CD4-positive, CD25-positive, alpha-beta regulatory T cell (primary cell): ENCODE measurements at regions not wholly inside any gene's neighbourhood (a gene's known extent, or its start where the extent isn't known, plus 50 kb on each side); places are given as distances from the start of the nearest gene placed in this dataset.

Experiments used
- ATAC-seq, 2 donors: fragments of 150-1000 bp; cut with Tn5 transposase; one replicate each; pipeline ENCODE4 v1.10.0; 2021; ENCODE audit warnings: low read depth in 2 of 2, moderate number of reproducible peaks in 2 of 2, moderate library complexity in 1 of 2
- DNase-seq, 3 donors: peaks; one replicate each; pipeline versions ENCODE4 v3.0.0 to v3.0.0-alpha.2; 2012 to 2022; ENCODE audit warnings: mixed read lengths in 1 of 3
- H3K27ac ChIP-seq: one replicate; pipeline ENCODE4 v1.7.0; 2013; ENCODE audit warnings: mild to moderate bottlenecking, low read length; ENCODE audit not compliant: insufficient read depth, poor library complexity, severe bottlenecking
- H3K27me3 ChIP-seq: one replicate; pipeline ENCODE4 v1.7.0; 2013; ENCODE audit warnings: low read length; ENCODE audit not compliant: control insufficient read depth, insufficient read depth
- H3K36me3 ChIP-seq: one replicate; pipeline ENCODE4 v1.7.0; 2013; ENCODE audit warnings: mild to moderate bottlenecking, low read length, moderate library complexity; ENCODE audit not compliant: control insufficient read depth, insufficient read depth
- H3K4me1 ChIP-seq: 2 replicates; pipeline ENCODE4 v1.7.0; 2013; ENCODE audit warnings: mild to moderate bottlenecking, low read length; ENCODE audit not compliant: insufficient read depth, control insufficient read depth, poor library complexity, severe bottlenecking
- H3K4me3 ChIP-seq: one replicate; pipeline ENCODE4 v1.7.0; 2013; ENCODE audit warnings: low read depth, mild to moderate bottlenecking, low read length, moderate library complexity
- H3K9me3 ChIP-seq, 2 experiments: 1 replicate in 1 of 2; 2 replicates in 1 of 2; pipeline ENCODE4 v1.7.0; 2013; ENCODE audit warnings: low read length in 2 of 2, mild to moderate bottlenecking in 1 of 2, moderate library complexity in 1 of 2; ENCODE audit not compliant: control insufficient read depth in 2 of 2
- H3K27ac Mint-ChIP-seq, 3 donors: one replicate each; pipeline ENCODE4 v1.8.0; 2020 to 2022; ENCODE audit warnings: mild to moderate bottlenecking in 3 of 3, mixed read lengths in 3 of 3, moderate library complexity in 2 of 3
- H3K27me3 Mint-ChIP-seq: one replicate; pipeline ENCODE4 v1.8.0; 2022; ENCODE audit warnings: mild to moderate bottlenecking, mixed read lengths
- H3K36me3 Mint-ChIP-seq: one replicate; pipeline ENCODE4 v1.8.0; 2020; ENCODE audit warnings: mixed read lengths
- H3K4me1 Mint-ChIP-seq, 4 donors: one replicate each; pipeline ENCODE4 v1.8.0; 2020 to 2022; ENCODE audit warnings: mixed read lengths in 4 of 4, mild to moderate bottlenecking in 1 of 4
- H3K4me3 Mint-ChIP-seq, 4 donors: one replicate each; pipeline ENCODE4 v1.8.0; 2020 to 2022; ENCODE audit warnings: mild to moderate bottlenecking in 4 of 4, mixed read lengths in 4 of 4, moderate library complexity in 3 of 4
- H3K9me3 Mint-ChIP-seq, 7 donors: one replicate each; pipeline ENCODE4 v1.8.0; 2020 to 2022; ENCODE audit warnings: mixed read lengths in 7 of 7, mild to moderate bottlenecking in 3 of 7, moderate library complexity in 2 of 7

GRCh38 chr4:13296986-13297385, 187.2 kb downstream of the RAB28 start:
- no peak for ATAC-seq
- no peak for DNase-seq
- Mint-ChIP-seq H3K36me3 (peaks cover 29% of the 10 kb centered on the region), H3K9me3 (peaks cover 2 to 39% (median 8%) of the 10 kb centered on the region in 7 donors), H3K4me1 (no peaks in the 10 kb centered on the region), H3K27me3 (no peaks in the 10 kb centered on the region), H3K4me3 (no peak overlapping the region), H3K27ac (no peak overlapping the region)
- Histone ChIP-seq H3K27me3 (no peaks in the 10 kb centered on the region), H3K9me3 (peaks cover 0 to 3% of the 10 kb centered on the region in 2 experiments), H3K4me1 (no peaks in the 10 kb centered on the region), H3K4me3 (no peak overlapping the region), H3K36me3 (no peaks in the 10 kb centered on the region), H3K27ac (no peak overlapping the region)

- Histone ChIP-seq H3K4me3 (no peak overlapping the region), H3K36me3 (no peaks in the 10 kb centered on the region), H3K4me1 (no peaks in the 10 kb centered on the region), H3K27me3 (no peaks in the 10 kb centered on the region), H3K27ac (no peak overlapping the region), H3K9me3 (peaks cover 0 to under 1% of the 10 kb centered on the region in 2 experiments)
- no peak for DNase-seq
- peaks cover 25% of the 10 kb centered on the region for H3K36me3 Mint-ChIP-seq
- ATAC-seq = no peak
- H3K27ac Mint-ChIP-seq = no peak overlapping the region
- no peak overlapping the region for H3K4me3 Mint-ChIP-seq
- no peaks in the 10 kb centered on the region for H3K27me3 Mint-ChIP-seq
- H3K4me1 Mint-ChIP-seq = no peaks in the 10 kb centered on the region
- H3K9me3 Mint-ChIP-seq = peaks cover 2 to 21% (median 6%) of the 10 kb centered on the region in 7 donors
Measured at GRCh38 chr4:13294961-13295605, 189.1 kb downstream of the RAB28 start.

- peaks cover 2 to 5% of the 10 kb centered on the region in 2 experiments for H3K9me3 ChIP-seq
- no peak overlapping the region for H3K4me3 ChIP-seq
- H3K9me3 Mint-ChIP-seq = peaks cover 3 to 21% (median 7%) of the 10 kb centered on the region in 7 donors
- no peaks in the 10 kb centered on the region for H3K36me3 ChIP-seq
- H3K27ac ChIP-seq = no peak overlapping the region
- no peak overlapping the region for H3K4me3 Mint-ChIP-seq
- no peaks in the 10 kb centered on the region for H3K4me1 ChIP-seq
- H3K27ac Mint-ChIP-seq = no peak overlapping the region
- no peaks in the 10 kb centered on the region for H3K4me1 Mint-ChIP-seq
- H3K27me3 Mint-ChIP-seq = no peaks in the 10 kb centered on the region
- H3K27me3 ChIP-seq = no peaks in the 10 kb centered on the region
- ATAC-seq = no peak
- DNase-seq = no peak
- peaks cover 19% of the 10 kb centered on the region for H3K36me3 Mint-ChIP-seq
Measured at GRCh38 chr4:13292372-13292771, 191.8 kb downstream of the RAB28 start.

GRCh38 chr4:13289391-13289790, 194.7 kb downstream of the RAB28 start:
- H3K27ac ChIP-seq = no peak overlapping the region
- peaks cover 2 to 5% of the 10 kb centered on the region in 2 experiments for H3K9me3 ChIP-seq
- DNase-seq (no peak), ATAC-seq (no peak)
- H3K4me3 Mint-ChIP-seq = no peak overlapping the region
- H3K4me1 Mint-ChIP-seq = no peaks in the 10 kb centered on the region
- H3K27ac Mint-ChIP-seq = no peak overlapping the region
- H3K4me3 ChIP-seq = no peak overlapping the region
- H3K36me3 ChIP-seq = no peaks in the 10 kb centered on the region
- H3K36me3 Mint-ChIP-seq = peaks cover 19% of the 10 kb centered on the region
- peaks cover 2 to 30% (median 16%) of the 10 kb centered on the region in 7 donors for H3K9me3 Mint-ChIP-seq
- no peaks in the 10 kb centered on the region for H3K27me3 Mint-ChIP-seq
- no peaks in the 10 kb centered on the region for H3K27me3 ChIP-seq
- no peaks in the 10 kb centered on the region for H3K4me1 ChIP-seq

- DNase-seq (no peak), ATAC-seq (no peak)
- no peaks in the 10 kb centered on the region for H3K27me3 ChIP-seq
- H3K4me3 ChIP-seq = no peak overlapping the region
- H3K9me3 ChIP-seq = peaks cover 2 to 5% of the 10 kb centered on the region in 2 experiments
- H3K4me3 Mint-ChIP-seq = no peak overlapping the region
- H3K4me1 Mint-ChIP-seq = no peaks in the 10 kb centered on the region
- H3K36me3 Mint-ChIP-seq = no peaks in the 10 kb centered on the region
- no peak overlapping the region for H3K27ac Mint-ChIP-seq
- no peaks in the 10 kb centered on the region for H3K4me1 ChIP-seq
- no peaks in the 10 kb centered on the region for H3K27me3 Mint-ChIP-seq
- H3K9me3 Mint-ChIP-seq = peaks cover 0 to 27% (median 15%) of the 10 kb centered on the region in 7 donors
- H3K36me3 ChIP-seq = no peaks in the 10 kb centered on the region
- no peak overlapping the region for H3K27ac ChIP-seq
Measured at GRCh38 chr4:13285336-13285735, 198.8 kb downstream of the RAB28 start.

GRCh38 chr4:13284932-13285331, 199.2 kb downstream of the RAB28 start:
- Mint-ChIP-seq H3K27ac (no peak overlapping the region), H3K4me3 (no peak overlapping the region), H3K36me3 (no peaks in the 10 kb centered on the region), H3K9me3 (peaks cover 0 to 27% (median 15%) of the 10 kb centered on the region in 7 donors), H3K4me1 (no peaks in the 10 kb centered on the region), H3K27me3 (no peaks in the 10 kb centered on the region)
- H3K27me3 ChIP-seq = no peaks in the 10 kb centered on the region
- peaks cover 2 to 4% of the 10 kb centered on the region in 2 experiments for H3K9me3 ChIP-seq
- H3K4me1 ChIP-seq = no peaks in the 10 kb centered on the region
- no peak overlapping the region for H3K27ac ChIP-seq
- ATAC-seq (no peak), DNase-seq (no peak)
- H3K4me3 ChIP-seq = no peak overlapping the region
- H3K36me3 ChIP-seq = no peaks in the 10 kb centered on the region

GRCh38 chr4:13276357-13276756, 207.8 kb downstream of the RAB28 start:
- Histone ChIP-seq H3K36me3 (no peaks in the 10 kb centered on the region), H3K4me1 (no peaks in the 10 kb centered on the region), H3K4me3 (no peak overlapping the region), H3K9me3 (peaks cover 10 to 18% of the 10 kb centered on the region in 2 experiments), H3K27me3 (no peaks in the 10 kb centered on the region), H3K27ac (no peak overlapping the region)
- Mint-ChIP-seq H3K27me3 (no peaks in the 10 kb centered on the region), H3K4me1 (no peaks in the 10 kb centered on the region), H3K4me3 (no peak overlapping the region), H3K9me3 (peaks cover 0 to 39% (median 8%) of the 10 kb centered on the region in 7 donors), H3K36me3 (peaks cover 3% of the 10 kb centered on the region), H3K27ac (no peak overlapping the region)
- DNase-seq (no peak), ATAC-seq (no peak)

GRCh38 chr4:13268703-13269102, 215.4 kb downstream of the RAB28 start:
- H3K4me3 Mint-ChIP-seq = no peak overlapping the region
- no peak for ATAC-seq

More at GRCh38 chr4:13268703-13269102, 215.4 kb downstream of the RAB28 start:
- no peak overlapping the region for H3K27ac Mint-ChIP-seq
- no peaks in the 10 kb centered on the region for H3K36me3 Mint-ChIP-seq
- Histone ChIP-seq H3K27ac (no peak overlapping the region), H3K4me3 (no peak overlapping the region), H3K9me3 (peaks cover 4 to 7% of the 10 kb centered on the region in 2 experiments), H3K36me3 (no peaks in the 10 kb centered on the region), H3K27me3 (no peaks in the 10 kb centered on the region), H3K4me1 (no peaks in the 10 kb centered on the region)
- DNase-seq = no peak
- no peaks in the 10 kb centered on the region for H3K27me3 Mint-ChIP-seq
- H3K9me3 Mint-ChIP-seq = peaks cover 1 to 16% (median 7%) of the 10 kb centered on the region in 7 donors
- no peaks in the 10 kb centered on the region for H3K4me1 Mint-ChIP-seq
